GM08714 (cell line): ENCODE measurements at regions not wholly inside any gene's neighbourhood (a gene's known extent, or its start where the extent isn't known, plus 50 kb on each side); places are given as distances from the start of the nearest gene placed in this dataset.

Experiments
- H3K4me3 ChIP-seq: fragments of 200-500 bp; sonication (Bioruptor generic); 2 replicates; pipeline ENCODE4 v1.5.1; 2014; ENCODE audit warnings: mild to moderate bottlenecking, low read length, inconsistent platforms
- ZNF274 ChIP-seq: IDR thresholded peaks from 2 replicates; pipeline ENCODE4 v1.6.1; 2012; ENCODE audit warnings: mild to moderate bottlenecking, low read depth, low read length

GRCh38 chr5:32508806-32509805 is 64.6 kb upstream of the ZFR start:
- TF ChIP-seq ZNF274 = no peak
- H3K4me3 ChIP-seq = no peak overlapping the region

- no peak for TF ChIP-seq ZNF274
- H3K4me3 ChIP-seq = no peak overlapping the region
These were observed 63.3 kb upstream of the ZFR start for GRCh38 chr5:32507738-32508434.

DNA sequence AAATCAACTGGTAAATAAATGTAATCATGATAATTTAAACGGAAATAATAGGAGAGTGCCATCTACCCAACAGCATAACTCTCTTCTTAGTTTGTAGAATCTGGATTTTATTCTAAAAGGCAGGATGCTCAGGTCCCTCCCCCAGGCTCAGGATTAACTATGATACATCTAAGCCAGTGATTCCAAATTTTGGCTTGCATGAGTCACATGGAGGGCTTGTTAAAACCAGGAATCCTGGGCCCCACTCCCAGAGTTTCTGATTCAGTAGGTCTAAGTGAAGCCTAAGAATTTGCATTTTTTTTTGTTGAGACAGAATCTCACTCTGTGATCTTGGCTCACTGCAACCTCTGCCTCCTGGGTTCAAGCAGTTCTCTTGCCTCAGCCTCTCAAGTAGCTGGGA is 62.3 kb upstream of the ZFR start:
- no peak for TF ChIP-seq ZNF274

GRCh38 chr5:32506201-32506661 is 61.7 kb upstream of the ZFR start:
- no peak for TF ChIP-seq ZNF274
- H3K4me3 ChIP-seq = no peak overlapping the region

More for the DNA sequence above, 62.3 kb upstream of the ZFR start:
- H3K4me3 ChIP-seq = no peak overlapping the region

GRCh38 chr5:32505756-32506155 is 61.2 kb upstream of the ZFR start:
- TF ChIP-seq ZNF274 = no peak
- no peak overlapping the region for H3K4me3 ChIP-seq

- no peak overlapping the region for H3K4me3 ChIP-seq
- TF ChIP-seq ZNF274 = no peak
These were observed 60.6 kb upstream of the ZFR start for GRCh38 chr5:32504989-32505596.

- no peak for TF ChIP-seq ZNF274
- H3K4me3 ChIP-seq = no peak overlapping the region
These were observed 59.9 kb upstream of the ZFR start for GRCh38 chr5:32504329-32504988.

DNA sequence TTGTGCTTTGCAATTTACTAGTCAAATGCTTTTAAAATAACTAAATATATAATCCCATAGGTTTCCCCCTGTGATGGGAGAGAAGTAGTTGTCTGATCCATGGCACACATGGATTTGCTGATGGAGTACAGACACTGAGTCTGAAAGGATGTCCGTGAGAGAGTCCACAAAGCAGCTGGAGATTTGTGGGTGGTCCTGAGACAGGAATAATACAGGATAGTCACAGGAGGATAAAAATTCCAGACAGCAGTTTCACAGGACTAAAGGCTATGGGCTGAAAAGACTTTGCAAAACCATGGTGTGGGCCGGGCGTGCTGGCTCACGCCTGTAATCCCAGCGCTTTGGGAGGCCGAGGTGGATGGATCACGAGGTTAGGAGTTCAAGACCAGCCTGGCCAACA is 58.7 kb upstream of the ZFR start:
- H3K4me3 ChIP-seq = no peak overlapping the region
- TF ChIP-seq ZNF274 = no peak

- no peak overlapping the region for H3K4me3 ChIP-seq
- no peak for TF ChIP-seq ZNF274
These were observed 56.8 kb upstream of the ZFR start for GRCh38 chr5:32501071-32502002.

GRCh38 chr5:32500181-32500580 is 55.6 kb upstream of the ZFR start:
- no peak for TF ChIP-seq ZNF274
- H3K4me3 ChIP-seq = no peak overlapping the region

- H3K4me3 ChIP-seq = no peak overlapping the region
- TF ChIP-seq ZNF274 = no peak
These were observed 54.7 kb upstream of the ZFR start for GRCh38 chr5:32499261-32499660.

DNA sequence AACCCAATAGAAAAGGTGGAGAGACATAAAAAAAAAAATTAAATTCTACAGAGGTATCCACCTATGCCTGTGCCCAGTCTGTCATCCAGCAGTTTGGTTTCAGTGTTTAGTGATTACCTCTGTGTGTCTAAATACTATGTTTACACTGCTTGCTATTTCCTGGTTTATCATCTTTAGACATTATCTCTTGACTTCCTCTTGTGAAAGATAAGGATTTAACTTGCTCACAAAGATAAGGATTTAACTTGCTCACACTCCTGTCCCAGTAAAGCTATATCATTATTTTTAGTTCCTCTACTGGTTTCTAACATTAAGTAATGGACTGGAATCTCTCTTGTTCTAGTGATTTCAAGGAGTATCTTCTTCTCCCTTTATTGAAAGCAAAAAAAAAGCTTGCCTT is 53.9 kb upstream of the ZFR start:
- TF ChIP-seq ZNF274 = no peak
- no peak overlapping the region for H3K4me3 ChIP-seq

DNA sequence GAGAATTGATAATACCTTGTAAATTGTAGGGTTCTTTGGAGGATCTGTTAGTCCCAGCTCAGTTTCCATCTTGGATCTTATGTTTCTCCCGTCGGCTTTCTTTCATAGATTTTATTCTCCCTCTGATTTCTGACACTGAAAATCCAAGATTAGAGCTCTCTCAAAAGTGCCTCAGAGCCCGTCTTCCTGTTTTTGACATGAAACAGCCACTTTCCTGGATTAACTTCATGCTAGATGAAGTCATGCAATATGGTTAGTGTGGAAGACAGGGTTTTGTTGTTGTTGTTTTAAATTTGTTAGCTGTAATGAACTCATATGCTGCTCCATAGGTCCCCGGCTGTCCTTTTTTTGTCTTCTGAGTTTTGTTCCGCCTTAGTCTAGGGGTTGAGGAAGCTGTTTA is 51.6 kb upstream of the ZFR start:
- no peak for TF ChIP-seq ZNF274
- no peak overlapping the region for H3K4me3 ChIP-seq

DNA sequence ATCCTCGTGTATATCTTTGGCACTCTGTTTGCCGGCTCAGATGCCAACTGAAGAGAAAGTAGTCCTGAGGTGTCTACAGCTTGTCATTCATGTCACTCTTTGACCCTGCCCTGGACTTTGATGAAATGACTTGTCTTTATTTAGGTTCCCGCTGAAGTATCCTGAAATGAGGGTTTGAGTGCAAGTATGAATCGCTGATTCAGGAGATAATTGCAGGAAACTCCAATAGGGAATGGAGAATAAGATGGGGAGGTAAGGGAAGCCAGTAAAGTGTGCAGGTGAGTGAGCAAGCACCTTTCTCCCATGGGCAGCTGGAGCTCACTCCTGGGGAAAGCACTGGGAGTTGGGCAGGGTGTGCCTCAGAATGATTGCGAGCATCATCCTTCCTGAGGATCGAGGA is 50.3 kb upstream of the ZFR start:
- H3K4me3 ChIP-seq = no peak overlapping the region
- TF ChIP-seq ZNF274 = no peak
